ENCODE measurements at regions not wholly inside any gene's neighbourhood (a gene's known extent, or its start where the extent isn't known, plus 50 kb on each side); places are given as distances from the start of the nearest gene placed in this dataset.

GRCh38 chr6:166747644-166748595 is 120.9 kb upstream of the RPS6KA2 start:
- DNase-seq = no peak

GRCh38 chr6:166745801-166746668 is 119.0 kb upstream of the RPS6KA2 start:
- DNase-seq = no peak

- DNase-seq = no peak
These were observed 117.4 kb upstream of the RPS6KA2 start for GRCh38 chr6:166744223-166745134.

GRCh38 chr6:166743406-166744222 is 116.6 kb upstream of the RPS6KA2 start:
- DNase-seq = no peak

GRCh38 chr6:166742981-166743380 is 115.9 kb upstream of the RPS6KA2 start:
- no peak for DNase-seq

- no peak for DNase-seq
These were observed 112.9 kb upstream of the RPS6KA2 start for GRCh38 chr6:166739976-166740318.

GRCh38 chr6:166739117-166739975 is 112.3 kb upstream of the RPS6KA2 start:
- DNase-seq = no peak

- no peak for DNase-seq
These were observed 111.5 kb upstream of the RPS6KA2 start for GRCh38 chr6:166738386-166739116.

- no peak for DNase-seq
These were observed 110.2 kb upstream of the RPS6KA2 start for GRCh38 chr6:166737261-166737660.

- DNase-seq = no peak
These were observed 109.6 kb upstream of the RPS6KA2 start for GRCh38 chr6:166736634-166737033.

- no peak for DNase-seq
These were observed 106.8 kb upstream of the RPS6KA2 start for GRCh38 chr6:166733900-166734299.

- no peak for DNase-seq
These were observed 102.6 kb upstream of the RPS6KA2 start for GRCh38 chr6:166729658-166730057.

GRCh38 chr6:166728884-166729530 is 102.0 kb upstream of the RPS6KA2 start:
- no peak for DNase-seq

- no peak for DNase-seq
These were observed 99.2 kb upstream of the RPS6KA2 start for GRCh38 chr6:166726201-166726600.

GRCh38 chr6:166725571-166725970 is 98.5 kb upstream of the RPS6KA2 start:
- DNase-seq = no peak

GRCh38 chr6:166724576-166724975 is 97.5 kb upstream of the RPS6KA2 start:
- no peak for DNase-seq

- no peak for DNase-seq
These were observed 95.7 kb upstream of the RPS6KA2 start for GRCh38 chr6:166722785-166723184.

- no peak for DNase-seq
These were observed 94.5 kb upstream of the RPS6KA2 start for GRCh38 chr6:166721576-166721975.

GRCh38 chr6:166720856-166721255 is 93.8 kb upstream of the RPS6KA2 start:
- no peak for DNase-seq

- DNase-seq = no peak
These were observed 92.0 kb upstream of the RPS6KA2 start for GRCh38 chr6:166719019-166719418.

Data from CD4-positive, alpha-beta T cell treated with Interleukin-6 for 4 hours (primary cell).